Astrocyte (in vitro differentiated cells and primary cell): ENCODE measurements at regions not wholly inside any gene's neighbourhood (a gene's known extent, or its start where the extent isn't known, plus 50 kb on each side); places are given as distances from the start of the nearest gene placed in this dataset.

Experiments used
- DNase-seq: peaks from one replicate; pipeline ENCODE4 v3.0.0-alpha.2; 2010; ENCODE audit warnings: low read depth
- FAIRE-seq: peaks from 2 replicates; lab custom pipeline; 2011; peaks lifted over from hg19 to GRCh38; lab: Jason Lieb, UNC
- H2AFZ ChIP-seq: 2 replicates; pipeline ENCODE4 v1.6.0; 2012; ENCODE audit warnings: low read depth, low read length, inconsistent platforms
- H3K27ac ChIP-seq: 2 replicates; pipeline ENCODE4 v1.5.1; 2011; ENCODE audit warnings: low read depth, low read length, inconsistent platforms
- H3K27me3 ChIP-seq: 2 replicates; pipeline ENCODE4 v1.6.0; 2011; ENCODE audit warnings: low read length, inconsistent platforms; ENCODE audit not compliant: insufficient read depth
- H3K36me3 ChIP-seq: 2 replicates; pipeline ENCODE4 v1.5.1; 2011; ENCODE audit warnings: low read length, inconsistent platforms; ENCODE audit not compliant: insufficient read depth
- H3K4me1 ChIP-seq: 2 replicates; pipeline ENCODE4 v1.5.1; 2011; ENCODE audit warnings: low read length, inconsistent platforms; ENCODE audit not compliant: insufficient read depth
- H3K4me2 ChIP-seq: 2 replicates; pipeline ENCODE4 v1.6.0; 2012; ENCODE audit warnings: low read length, inconsistent platforms
- H3K4me3 ChIP-seq: 2 replicates; pipeline ENCODE4 v1.5.1; 2011; ENCODE audit warnings: low read depth, mild to moderate bottlenecking, low read length, inconsistent platforms; ENCODE audit not compliant: insufficient read depth
- H3K79me2 ChIP-seq: 2 replicates; pipeline ENCODE4 v1.6.0; 2012; ENCODE audit warnings: mild to moderate bottlenecking, low read length, inconsistent platforms; ENCODE audit not compliant: insufficient read depth
- H3K9ac ChIP-seq: 2 replicates; pipeline ENCODE4 v1.6.0; 2012; ENCODE audit warnings: mild to moderate bottlenecking, low read length, inconsistent platforms
- H3K9me3 ChIP-seq: 2 replicates; pipeline ENCODE4 v1.5.1; 2012; ENCODE audit warnings: low read depth, mild to moderate bottlenecking, low read length, inconsistent platforms; ENCODE audit not compliant: insufficient read depth
- H4K20me1 ChIP-seq: 2 replicates; pipeline ENCODE4 v1.6.0; 2012; ENCODE audit warnings: low read length, inconsistent platforms; ENCODE audit not compliant: insufficient read depth
- H3K27ac Mint-ChIP-seq: one replicate; pipeline ENCODE4 v1.8.0; 2021; ENCODE audit warnings: mild to moderate bottlenecking, mixed read lengths; ENCODE audit not compliant: unreplicated experiment
- H3K27me3 Mint-ChIP-seq: one replicate; pipeline ENCODE4 v1.8.0; 2021; ENCODE audit warnings: low read depth, mixed read lengths; ENCODE audit not compliant: unreplicated experiment
- H3K36me3 Mint-ChIP-seq: one replicate; pipeline ENCODE4 v1.8.0; 2021; ENCODE audit warnings: low read depth, mixed read lengths; ENCODE audit not compliant: unreplicated experiment
- H3K4me1 Mint-ChIP-seq: one replicate; pipeline ENCODE4 v1.8.0; 2021; ENCODE audit warnings: low read depth, mixed read lengths; ENCODE audit not compliant: unreplicated experiment
- H3K4me3 Mint-ChIP-seq: one replicate; pipeline ENCODE4 v1.8.0; 2021; ENCODE audit warnings: mild to moderate bottlenecking, moderate library complexity, mixed read lengths; ENCODE audit not compliant: unreplicated experiment
- H3K9me3 Mint-ChIP-seq: one replicate; pipeline ENCODE4 v1.8.0; 2021; ENCODE audit warnings: mild to moderate bottlenecking, mixed read lengths; ENCODE audit not compliant: unreplicated experiment
- EZH2 ChIP-seq: IDR thresholded peaks from 2 replicates; pipeline ENCODE4 v1.6.1; 2012; ENCODE audit warnings: mild to moderate bottlenecking, low read length, inconsistent platforms; ENCODE audit not compliant: insufficient read depth
- TF ChIP-seq, protein P1 (sequence below): IDR thresholded peaks from 2 replicates; pipeline ENCODE4 v1.5.1; 2011; ENCODE audit warnings: low read depth, mild to moderate bottlenecking, inconsistent platforms, low read length, moderate library complexity; ENCODE audit not compliant: insufficient read depth

DNA sequence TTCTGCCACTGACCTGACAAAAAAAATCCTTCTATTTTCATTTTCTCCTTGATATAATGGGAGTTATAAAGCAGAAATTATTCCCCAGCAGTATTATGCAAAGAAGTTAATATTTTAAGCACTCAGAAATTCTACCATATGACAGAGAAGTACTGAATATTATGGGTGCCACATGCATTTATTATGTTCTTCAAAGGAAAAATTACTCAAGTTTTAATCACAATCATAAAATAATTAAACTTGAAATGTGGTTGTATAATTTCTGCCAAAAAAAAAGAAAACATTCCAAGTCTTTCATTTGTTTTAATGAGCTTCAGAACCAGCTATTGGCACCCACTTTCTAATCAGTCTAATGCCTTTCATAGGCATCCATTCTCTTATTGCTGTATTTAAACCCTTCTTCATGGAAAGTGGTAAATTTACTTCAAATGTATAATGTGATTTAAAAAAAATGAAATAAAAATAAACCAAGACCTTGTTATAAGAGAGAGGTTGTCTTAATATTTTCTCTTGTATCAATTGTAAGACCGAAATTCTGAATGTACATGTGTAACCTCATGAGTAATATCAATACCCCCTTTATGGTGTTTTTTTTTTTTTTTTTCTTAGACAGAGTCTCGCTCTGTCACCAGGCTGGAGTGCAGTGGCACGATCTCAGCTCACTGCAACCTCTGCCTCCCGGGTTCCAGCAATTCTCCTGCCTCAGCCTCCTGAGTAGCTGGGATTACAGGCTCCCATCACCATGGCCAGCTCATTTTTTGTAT, 302.3 kb downstream of the IRS1 start:
- DNase-seq: no peak
- Mint-ChIP-seq H3K4me1 (no peaks in the 10 kb centered on the region), H3K4me3 (no peak overlapping the region), H3K9me3 (peaks cover 6% of the 10 kb centered on the region), H3K27me3 (no peaks in the 10 kb centered on the region), H3K36me3 (peaks cover 3% of the 10 kb centered on the region), H3K27ac (no peak overlapping the region)
- no peaks in the 10 kb centered on the region for H3K4me1 ChIP-seq
- H3K27ac ChIP-seq: no peak overlapping the region
- TF ChIP-seq, protein P1, sequence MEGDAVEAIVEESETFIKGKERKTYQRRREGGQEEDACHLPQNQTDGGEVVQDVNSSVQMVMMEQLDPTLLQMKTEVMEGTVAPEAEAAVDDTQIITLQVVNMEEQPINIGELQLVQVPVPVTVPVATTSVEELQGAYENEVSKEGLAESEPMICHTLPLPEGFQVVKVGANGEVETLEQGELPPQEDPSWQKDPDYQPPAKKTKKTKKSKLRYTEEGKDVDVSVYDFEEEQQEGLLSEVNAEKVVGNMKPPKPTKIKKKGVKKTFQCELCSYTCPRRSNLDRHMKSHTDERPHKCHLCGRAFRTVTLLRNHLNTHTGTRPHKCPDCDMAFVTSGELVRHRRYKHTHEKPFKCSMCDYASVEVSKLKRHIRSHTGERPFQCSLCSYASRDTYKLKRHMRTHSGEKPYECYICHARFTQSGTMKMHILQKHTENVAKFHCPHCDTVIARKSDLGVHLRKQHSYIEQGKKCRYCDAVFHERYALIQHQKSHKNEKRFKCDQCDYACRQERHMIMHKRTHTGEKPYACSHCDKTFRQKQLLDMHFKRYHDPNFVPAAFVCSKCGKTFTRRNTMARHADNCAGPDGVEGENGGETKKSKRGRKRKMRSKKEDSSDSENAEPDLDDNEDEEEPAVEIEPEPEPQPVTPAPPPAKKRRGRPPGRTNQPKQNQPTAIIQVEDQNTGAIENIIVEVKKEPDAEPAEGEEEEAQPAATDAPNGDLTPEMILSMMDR: no peak
- TF ChIP-seq EZH2: no peak
- no peaks in the 10 kb centered on the region for H4K20me1 ChIP-seq
- no peaks in the 10 kb centered on the region for H3K36me3 ChIP-seq
- H3K9ac ChIP-seq: no peak overlapping the region
- H3K9me3 ChIP-seq: no peaks in the 10 kb centered on the region
- no peak for FAIRE-seq
- H3K4me3 ChIP-seq: no peak overlapping the region
- no peaks in the 10 kb centered on the region for H3K79me2 ChIP-seq
- H2AFZ ChIP-seq: no peak overlapping the region
- H3K27me3 ChIP-seq: no peaks in the 10 kb centered on the region
- H3K4me2 ChIP-seq: no peak overlapping the region

DNA sequence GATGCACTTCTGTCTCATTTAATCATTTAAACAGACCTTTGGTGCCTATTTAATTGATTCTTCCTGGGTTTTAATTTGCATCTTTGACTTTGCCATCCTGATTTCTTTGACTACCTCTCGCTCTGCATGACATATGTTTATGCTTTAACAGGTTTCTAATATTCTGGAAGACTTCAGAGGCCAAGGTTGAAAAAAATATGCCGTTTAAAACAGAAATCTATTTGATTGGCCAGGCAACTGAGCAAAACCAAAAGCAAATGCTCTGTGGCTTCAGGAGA, 303.4 kb downstream of the IRS1 start:
- Histone ChIP-seq H3K36me3 (no peaks in the 10 kb centered on the region), H3K27me3 (no peaks in the 10 kb centered on the region), H3K27ac (no peak overlapping the region), H4K20me1 (no peaks in the 10 kb centered on the region), H3K79me2 (no peaks in the 10 kb centered on the region), H2AFZ (no peak overlapping the region), H3K4me2 (no peak overlapping the region), H3K9ac (no peak overlapping the region), H3K9me3 (no peaks in the 10 kb centered on the region), H3K4me3 (no peak overlapping the region), H3K4me1 (no peaks in the 10 kb centered on the region)
- H3K36me3 Mint-ChIP-seq: peaks cover 3% of the 10 kb centered on the region
- no peak overlapping the region for H3K4me3 Mint-ChIP-seq
- TF ChIP-seq, protein P1: no peak
- TF ChIP-seq EZH2: no peak
- H3K4me1 Mint-ChIP-seq: no peaks in the 10 kb centered on the region
- no peaks in the 10 kb centered on the region for H3K27me3 Mint-ChIP-seq
- no peak overlapping the region for H3K27ac Mint-ChIP-seq
- peaks cover 6% of the 10 kb centered on the region for H3K9me3 Mint-ChIP-seq
- no peak for DNase-seq
- FAIRE-seq: no peak

DNA sequence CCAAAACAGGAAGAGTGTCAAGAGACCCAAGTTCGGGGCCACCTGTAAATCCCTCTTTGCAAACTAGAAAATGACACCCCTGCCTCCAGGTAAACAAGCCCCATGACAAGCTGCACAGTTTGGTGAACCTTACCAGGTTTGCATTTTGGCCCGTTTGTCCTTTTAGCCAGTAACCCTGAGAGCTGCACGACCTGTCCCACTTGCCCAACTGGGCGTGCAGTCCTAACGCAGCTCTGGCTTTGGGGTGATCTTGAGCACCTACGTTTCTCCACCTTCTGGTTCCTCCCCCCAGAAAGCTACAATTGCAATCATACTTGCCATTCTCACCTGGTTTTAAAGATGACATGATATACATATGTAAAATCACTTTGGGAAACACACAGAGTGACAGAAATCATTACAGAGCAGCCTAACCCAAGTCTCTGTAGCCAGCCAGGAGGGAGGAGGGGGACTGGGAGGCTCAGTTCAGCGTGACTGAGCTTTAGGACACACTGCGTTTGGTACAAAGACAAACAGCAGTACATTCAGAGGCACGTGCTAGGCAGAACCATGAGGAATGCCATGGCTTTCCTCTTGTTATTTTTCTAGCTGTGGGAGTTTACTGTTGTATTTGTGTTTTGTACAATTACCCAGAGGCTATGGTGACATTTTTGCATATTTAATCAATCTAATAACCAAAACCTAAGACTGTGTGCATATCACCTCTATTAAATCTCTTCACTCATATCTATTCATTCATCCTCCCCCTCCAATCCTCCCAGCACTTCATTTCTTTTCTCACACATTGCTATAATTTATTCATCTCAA, 304.0 kb downstream of the IRS1 start:
- Mint-ChIP-seq H3K27ac (no peak overlapping the region), H3K27me3 (no peaks in the 10 kb centered on the region), H3K4me1 (no peaks in the 10 kb centered on the region), H3K36me3 (peaks cover 3% of the 10 kb centered on the region), H3K9me3 (peaks cover 5% of the 10 kb centered on the region), H3K4me3 (no peak overlapping the region)
- DNase-seq: no peak
- Histone ChIP-seq H4K20me1 (no peaks in the 10 kb centered on the region), H3K27me3 (no peaks in the 10 kb centered on the region), H3K79me2 (no peaks in the 10 kb centered on the region), H3K4me3 (no peak overlapping the region), H3K4me2 (no peak overlapping the region), H3K36me3 (no peaks in the 10 kb centered on the region), H3K9me3 (no peaks in the 10 kb centered on the region), H3K9ac (no peak overlapping the region), H3K27ac (no peak overlapping the region), H3K4me1 (no peaks in the 10 kb centered on the region), H2AFZ (peak overlapping the region; percentile 42)
- FAIRE-seq: no peak
- no peak for TF ChIP-seq EZH2
